K562 (cell line): ENCODE measurements at regions not wholly inside any gene's neighbourhood (a gene's known extent, or its start where the extent isn't known, plus 50 kb on each side); places are given as distances from the start of the nearest gene placed in this dataset.

Experiments
- ATAC-seq: fragments of 200-7000 bp; cut with Tn5 transposase; 3 replicates; pipeline ENCODE4 v1.9.1; 2020; ENCODE audit warnings: moderate library complexity
- BruUV-seq: library from RNA; stranded (reverse); fragments of 400-500 nt; replicated peaks from 2 replicates; lab custom pipeline; 2021; lab: Mats Ljungman, UMichigan
- CTCF ChIA-PET: fragments of 300-600 bp; formaldehyde crosslinking; extraction: SDS; loops from one replicate; lab custom pipeline; 2021; ENCODE audit warnings: low intra/inter-chr PET ratio; lab: Yijun Ruan, JAX
- POLR2A ChIA-PET: fragments of 300-600, 350-650 bp; sonication (Branson Sonifier 250); formaldehyde crosslinking; extraction: SDS; loops from one replicate; lab custom pipeline; 2021; ENCODE audit warnings: antibody characterized with exemption, inconsistent platforms; lab: Yijun Ruan, JAX
- DNase-seq, 4 experiments: peaks; one replicate each; pipeline versions ENCODE4 v3.0.0 to v3.0.0-alpha.2; 2011 to 2018; ENCODE audit warnings: low spot score in 3 of 4, mixed read lengths in 3 of 4; ENCODE audit errors: extremely low read depth in 1 of 4
- FAIRE-seq: peaks from 2 replicates; lab custom pipeline; 2011; peaks lifted over from hg19 to GRCh38; lab: Jason Lieb, UNC
- H2AFZ ChIP-seq: 2 replicates; pipeline ENCODE4 v1.6.0; 2011; ENCODE audit warnings: low read depth, low read length, control low read depth, inconsistent platforms
- H3K27ac ChIP-seq: fragments of 200-600 bp; 3 replicates; pipeline ENCODE4 v1.8.0; 2011; ENCODE audit warnings: low read depth, mild to moderate bottlenecking, control low read depth, inconsistent platforms, low read length, moderate library complexity, mixed read lengths; ENCODE audit errors: extremely low read depth
- H3K27me3 ChIP-seq, 2 experiments: fragments of 300-600 bp in 1 of 2; 2 replicates in 1 of 2; 3 replicates in 1 of 2; pipeline versions ENCODE4 v1.6.0 to v1.8.0; 2011; ENCODE audit warnings: inconsistent platforms in 2 of 2, low read length in 2 of 2, mild to moderate bottlenecking in 1 of 2, mixed read lengths in 1 of 2, moderate library complexity in 1 of 2; ENCODE audit not compliant: control insufficient read depth in 2 of 2, insufficient read depth in 2 of 2
- H3K36me3 ChIP-seq: fragments of 300-600 bp; 3 replicates; pipeline ENCODE4 v1.8.0; 2011; ENCODE audit warnings: mild to moderate bottlenecking, low read length, inconsistent platforms; ENCODE audit not compliant: control insufficient read depth, insufficient read depth
- H3K4me1 ChIP-seq, 2 experiments: fragments of 200-600 bp in 1 of 2; replicated peaks in 1 of 2; 2 replicates in 1 of 2; 3 replicates in 1 of 2; pipeline versions ENCODE4 v1.5.1 to v1.8.0; 2011; ENCODE audit warnings: inconsistent platforms in 2 of 2, low read length in 2 of 2, mild to moderate bottlenecking in 1 of 2, mixed read lengths in 1 of 2, moderate library complexity in 1 of 2; ENCODE audit not compliant: control insufficient read depth in 2 of 2, insufficient read depth in 2 of 2
- H3K4me2 ChIP-seq: 2 replicates; pipeline ENCODE4 v1.6.1; 2011; ENCODE audit warnings: low read length, control low read depth, inconsistent platforms, mixed read lengths; ENCODE audit not compliant: insufficient read depth
- H3K4me3 ChIP-seq: fragments of 200-600 bp; sonication (generic), shearing (Covaris generic); 2 replicates; pipeline ENCODE4 v1.5.1; 2016; ENCODE audit warnings: control low read depth, inconsistent platforms
- H3K79me2 ChIP-seq: fragments of 200-600 bp; 3 replicates; pipeline ENCODE4 v1.8.0; 2011; ENCODE audit warnings: low read length, inconsistent platforms; ENCODE audit not compliant: control insufficient read depth, insufficient read depth
- H3K9ac ChIP-seq, 2 experiments: 2 replicates each; pipeline versions ENCODE4 v1.6.0 to v1.6.1; 2011; ENCODE audit warnings: low read depth in 2 of 2, low read length in 2 of 2, control low read depth in 1 of 2, inconsistent platforms in 1 of 2, mild to moderate bottlenecking in 1 of 2, mixed read lengths in 1 of 2; ENCODE audit not compliant: insufficient read depth in 1 of 2
- H3K9me1 ChIP-seq: one replicate; pipeline ENCODE4 v1.6.0; 2011; ENCODE audit warnings: inconsistent platforms, mild to moderate bottlenecking, low read length, moderate library complexity; ENCODE audit not compliant: control insufficient read depth, insufficient read depth
- H3K9me3 ChIP-seq: replicated peaks from 2 replicates; pipeline ENCODE4 v1.5.1; 2011; ENCODE audit warnings: low read depth, low read length, inconsistent platforms; ENCODE audit not compliant: control insufficient read depth, insufficient read depth
- H4K20me1 ChIP-seq: replicated peaks from 2 replicates; pipeline ENCODE4 v1.6.1; 2011; ENCODE audit warnings: low read length, inconsistent platforms, mixed read lengths; ENCODE audit not compliant: control insufficient read depth, insufficient read depth
- ARID1B ChIP-seq: fragments of 450-650 bp; IDR thresholded peaks from 2 replicates; pipeline ENCODE4 v1.6.1; 2016; ENCODE audit warnings: antibody characterized with exemption, mild to moderate bottlenecking, inconsistent platforms
- CBFA2T3 ChIP-seq: fragments of 450-650 bp; IDR thresholded peaks from 2 replicates; pipeline ENCODE4 v1.6.1; 2017
- CBX8 ChIP-seq: fragments of 200-600 bp; sonication (generic); IDR thresholded peaks from 2 replicates; pipeline ENCODE4 v1.6.1; 2012; ENCODE audit warnings: borderline replicate concordance, mixed run types, low read depth, mild to moderate bottlenecking, moderate library complexity, mixed read lengths, low read length, control low read depth, inconsistent platforms; ENCODE audit not compliant: poor library complexity, severe bottlenecking; ENCODE audit errors: extremely low read depth
- DPF2 ChIP-seq: fragments of 450-650 bp; IDR thresholded peaks from 2 replicates; pipeline ENCODE4 v1.6.1; 2016
- GMEB1 ChIP-seq: fragments of 250-450 bp; sonication (Bioruptor Pico); IDR thresholded peaks from 2 replicates; pipeline ENCODE4 v1.4.0; 2020; ENCODE audit warnings: mild to moderate bottlenecking
- HMGN3 ChIP-seq: IDR thresholded peaks from 2 replicates; pipeline ENCODE4 v1.6.1; 2011; ENCODE audit warnings: borderline replicate concordance, low read depth, mild to moderate bottlenecking, mixed read lengths, low read length; ENCODE audit not compliant: insufficient read length; ENCODE audit errors: extremely low read depth
- MEIS2 ChIP-seq: fragments of 450-650 bp; IDR thresholded peaks from 2 replicates; pipeline ENCODE4 v1.6.1; 2014; ENCODE audit warnings: mild to moderate bottlenecking; ENCODE audit not compliant: partially characterized antibody
- PKNOX1 ChIP-seq: fragments of 450-650 bp; IDR thresholded peaks from 2 replicates; pipeline ENCODE4 v1.6.1; 2016
- SMARCA4 ChIP-seq: fragments of 450-650 bp; IDR thresholded peaks from 2 replicates; pipeline ENCODE4 v1.6.1; 2016
- TAL1 ChIP-seq: fragments of 450-650 bp; IDR thresholded peaks from 2 replicates; pipeline ENCODE4 v1.6.1; 2016; ENCODE audit warnings: mild to moderate bottlenecking
- TCF3 ChIP-seq: sonication (generic); formaldehyde crosslinking; IDR thresholded peaks from 2 replicates; pipeline ENCODE4 v1.4.0; 2020; ENCODE audit warnings: mild to moderate bottlenecking, missing genetic modification reagents
- TEAD4 ChIP-seq, 2 experiments: sonication (generic) in 1 of 2; formaldehyde crosslinking in 1 of 2; IDR thresholded peaks; 2 replicates each; pipeline versions ENCODE4 v1.6.1 to v1.8.0; 2012 to 2022; ENCODE audit warnings: borderline replicate concordance in 1 of 2, inconsistent platforms in 1 of 2, low read length in 1 of 2, mild to moderate bottlenecking in 1 of 2, missing genetic modification reagents in 1 of 2
- ZFX ChIP-seq: sonication (generic); formaldehyde crosslinking; IDR thresholded peaks from 2 replicates; pipeline ENCODE4 v1.8.0; 2022; ENCODE audit warnings: mild to moderate bottlenecking, missing genetic modification reagents, moderate library complexity
- in situ Hi-C: fragments of 300-500 bp; cut with MboI; formaldehyde crosslinking; loops from 4 replicates; pipeline ENCODE4 v1.15.0; 2018; ENCODE audit warnings: inconsistent platforms, mixed read lengths
- intact Hi-C: fragments of 100-400 bp; cut with micrococcal nuclease; formaldehyde crosslinking; loops from 2 replicates; pipeline ENCODE4 v1.14.2; 2022

DNA sequence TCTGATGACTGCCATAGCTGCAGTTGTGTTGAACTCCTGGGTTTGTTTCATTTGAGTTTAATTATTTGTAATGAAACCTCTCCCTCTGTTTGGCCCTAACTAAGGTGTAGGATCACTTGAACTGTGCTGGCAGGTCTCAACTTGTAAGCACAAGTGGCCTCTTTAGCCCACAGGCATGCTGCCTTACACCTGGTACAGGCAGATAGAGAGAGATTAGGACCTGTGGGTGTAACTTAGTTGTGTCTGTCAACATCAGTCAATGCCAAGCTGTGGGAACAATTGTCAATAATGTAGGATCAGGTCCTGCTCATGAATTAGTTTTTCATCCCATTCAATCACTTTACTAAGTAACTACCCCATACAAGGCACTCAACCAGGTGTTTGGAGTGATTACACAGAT is 263.0 kb upstream of the G2E3 start:
- H3K79me2 ChIP-seq = no peaks in the 10 kb centered on the region
- ChIA-PET CTCF (no interaction called here), POLR2A (no interaction called here)
- H3K9me3 ChIP-seq = no peaks in the 10 kb centered on the region
- peak; percentile 50; the same call in 1 of the 2 replicates for TF ChIP-seq TAL1
- peak; percentile 58 for TF ChIP-seq TEAD4 (IDR thresholded peaks at IDR 0.05; ENCODE audit: low read length)
- no peak for TF ChIP-seq TEAD4 (CRISPR knock-in tag; IDR thresholded peaks at IDR 0.05; ENCODE audit: borderline replicate concordance)
- peak; percentile 60 for TF ChIP-seq CBFA2T3
- peak; percentile 62; the same call in 1 of the 2 replicates for TF ChIP-seq PKNOX1
- peak; percentile 56 for TF ChIP-seq TCF3
- peak; percentile 41 for TF ChIP-seq MEIS2
- no peak for TF ChIP-seq GMEB1 (CRISPR knock-in tag)
- no peak for TF ChIP-seq HMGN3
- peak; percentile 39; the same call in 1 of the 2 replicates for TF ChIP-seq DPF2
- no peak for TF ChIP-seq CBX8
- TF ChIP-seq SMARCA4 = peak; percentile 16; the same call in 1 of the 2 replicates
- TF ChIP-seq ARID1B = peak; percentile 42; the same call in 1 of the 2 replicates
- TF ChIP-seq ZFX (CRISPR knock-in tag) = no peak
- no peaks in the 10 kb centered on the region for H3K36me3 ChIP-seq
- H4K20me1 ChIP-seq = no peaks in the 10 kb centered on the region
- no TSS peak for BruUV-seq
- DNase-seq = peak; percentile 9 to 30 (median 18)
- H3K4me3 ChIP-seq = peak overlapping the region; percentile 46
- intact Hi-C loops (no loop called here), in situ Hi-C loops (no loop called here)
- H3K27ac ChIP-seq = peak overlapping the region; percentile 82; the same call in 1 of the 3 replicates
- H3K9me1 ChIP-seq = no peaks in the 10 kb centered on the region
- peak overlapping the region; percentile 84 for H3K4me2 ChIP-seq
- H2AFZ ChIP-seq = peak overlapping the region; percentile 99; the same call in 1 of the 2 replicates
- H3K9ac ChIP-seq = peak overlapping the region in 1 of 2 experiments; percentile 73; a peak in 2 of 4 replicates
- peak; percentile 60 for FAIRE-seq
- peak; percentile 70 for ATAC-seq
- H3K27me3 ChIP-seq = no peaks in the 10 kb centered on the region
- H3K4me1 ChIP-seq = peaks cover 4 to 5% of the 10 kb centered on the region in 2 experiments; a peak in 3 of 5 replicates
